ENCODE measurements at regions not wholly inside any gene's neighbourhood (a gene's known extent, or its start where the extent isn't known, plus 50 kb on each side); places are given as distances from the start of the nearest gene placed in this dataset.
"Not testable (repeated sequence)": the region's sequence is repeated elsewhere in the genome, so short reads cannot be mapped to it uniquely, and the experiment has no call there.

DNA sequence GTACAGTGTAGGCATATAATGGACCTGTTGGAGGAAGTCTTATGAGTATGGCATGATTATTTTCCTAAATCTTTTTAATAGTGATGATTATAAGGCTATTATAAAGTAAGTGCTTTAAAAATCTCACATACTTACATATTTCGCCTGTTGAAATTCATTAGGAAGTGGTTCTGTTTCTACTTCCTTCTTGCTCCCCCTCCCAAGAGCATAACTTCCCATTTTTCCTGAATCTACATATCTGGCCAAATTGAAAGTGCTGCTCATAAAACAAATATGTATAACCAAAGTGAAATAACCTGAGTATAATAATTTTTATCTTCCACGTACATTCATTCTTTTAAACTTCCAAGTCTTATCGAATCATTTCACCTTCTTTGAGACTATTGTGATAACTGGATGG, 455.6 kb upstream of the SEL1L start:
- Histone ChIP-seq H3K4me1 (ENCODE audit: control insufficient read depth, insufficient read depth, low read length) (no peaks in the 10 kb centered on the region), H3K27me3 (ENCODE audit: control insufficient read depth, insufficient read depth, low read length) (no peaks in the 10 kb centered on the region), H3K36me3 (ENCODE audit: control insufficient read depth, insufficient read depth, low read length) (no peaks in the 10 kb centered on the region), H3K27ac (ENCODE audit: low read depth, low read length) (no peak overlapping the region), H3K4me3 (ENCODE audit: low read length) (no peak overlapping the region), H3K9ac (ENCODE audit: low read length) (no peak overlapping the region)

DNA sequence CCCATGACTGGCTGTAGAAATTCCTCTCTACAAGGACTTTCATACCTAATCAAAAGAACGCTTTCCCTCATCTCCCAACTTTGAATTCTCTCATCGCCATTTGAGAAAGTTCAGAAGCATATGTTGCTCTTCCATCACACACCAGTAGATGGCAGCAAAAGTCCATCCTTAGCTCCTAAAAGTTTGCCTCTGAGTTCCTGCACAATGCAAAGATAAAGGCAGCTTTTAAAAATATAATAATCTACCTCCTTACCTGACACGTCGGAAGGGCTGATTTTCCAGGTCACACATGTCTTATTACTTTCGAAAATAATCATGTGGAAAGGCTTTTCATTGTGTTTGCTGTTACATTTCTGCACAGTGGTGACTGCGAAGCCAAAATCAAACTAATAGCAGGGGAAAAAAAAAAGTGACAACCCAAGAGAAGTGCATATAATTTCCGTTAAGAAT, 456.7 kb upstream of the SEL1L start:
- H3K27ac ChIP-seq (ENCODE audit: low read depth, low read length) = no peak overlapping the region
- H3K9ac ChIP-seq (ENCODE audit: low read length) = no peak overlapping the region
- H3K27me3 ChIP-seq (ENCODE audit: control insufficient read depth, insufficient read depth, low read length) = no peaks in the 10 kb centered on the region
- H3K36me3 ChIP-seq (ENCODE audit: control insufficient read depth, insufficient read depth, low read length) = no peaks in the 10 kb centered on the region
- H3K4me1 ChIP-seq (ENCODE audit: control insufficient read depth, insufficient read depth, low read length) = no peaks in the 10 kb centered on the region
- H3K4me3 ChIP-seq (ENCODE audit: low read length) = no peak overlapping the region

DNA sequence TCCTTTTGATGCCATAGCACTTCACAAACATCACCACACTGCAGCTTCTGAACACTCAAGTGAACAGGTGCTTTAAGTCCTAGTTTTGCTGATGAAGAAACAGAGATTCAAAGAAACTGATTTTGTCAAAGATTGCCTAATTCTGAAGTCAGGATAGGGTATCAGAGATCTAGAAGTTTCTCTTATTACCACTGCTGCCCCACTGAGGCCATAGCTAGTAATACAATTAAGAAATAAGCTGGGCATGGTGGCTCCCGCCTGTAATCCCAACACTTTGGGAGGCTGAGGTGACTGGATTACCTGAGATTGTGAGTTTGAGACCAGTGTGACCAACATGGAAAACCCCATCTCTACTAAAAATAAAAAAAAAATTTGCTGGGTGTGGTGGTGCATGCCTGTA, 458.3 kb upstream of the SEL1L start:
- Histone ChIP-seq H3K9ac (ENCODE audit: low read length) (no peak overlapping the region), H3K4me1 (ENCODE audit: control insufficient read depth, insufficient read depth, low read length) (no peaks in the 10 kb centered on the region), H3K4me3 (ENCODE audit: low read length) (no peak overlapping the region), H3K36me3 (ENCODE audit: control insufficient read depth, insufficient read depth, low read length) (no peaks in the 10 kb centered on the region), H3K27ac (ENCODE audit: low read depth, low read length) (no peak overlapping the region), H3K27me3 (ENCODE audit: control insufficient read depth, insufficient read depth, low read length) (no peaks in the 10 kb centered on the region)

DNA sequence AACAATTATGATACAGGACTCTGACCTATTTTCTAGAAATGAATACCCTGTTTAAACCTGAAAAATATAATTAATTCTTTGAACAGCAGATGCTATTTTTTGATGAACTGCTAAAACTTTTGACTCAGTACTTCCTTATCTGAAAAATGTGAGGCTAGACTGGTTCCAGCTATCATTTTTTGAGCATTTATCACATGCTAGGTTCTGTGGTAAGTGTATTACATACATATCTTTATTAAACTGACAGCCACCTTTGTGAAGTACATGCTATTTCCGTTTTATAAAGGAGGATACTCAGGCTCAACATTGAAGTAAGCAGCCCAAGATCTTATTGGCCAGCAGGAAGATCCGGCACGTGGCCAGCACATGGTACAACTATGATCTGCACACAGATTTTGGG, 459.8 kb upstream of the SEL1L start:
- H3K9ac ChIP-seq (ENCODE audit: low read length) = no peak overlapping the region
- H3K4me1 ChIP-seq (ENCODE audit: control insufficient read depth, insufficient read depth, low read length) = no peaks in the 10 kb centered on the region
- no peaks in the 10 kb centered on the region for H3K27me3 ChIP-seq (ENCODE audit: control insufficient read depth, insufficient read depth, low read length)
- H3K36me3 ChIP-seq (ENCODE audit: control insufficient read depth, insufficient read depth, low read length) = no peaks in the 10 kb centered on the region
- H3K27ac ChIP-seq (ENCODE audit: low read depth, low read length) = no peak overlapping the region
- H3K4me3 ChIP-seq (ENCODE audit: low read length) = no peak overlapping the region

DNA sequence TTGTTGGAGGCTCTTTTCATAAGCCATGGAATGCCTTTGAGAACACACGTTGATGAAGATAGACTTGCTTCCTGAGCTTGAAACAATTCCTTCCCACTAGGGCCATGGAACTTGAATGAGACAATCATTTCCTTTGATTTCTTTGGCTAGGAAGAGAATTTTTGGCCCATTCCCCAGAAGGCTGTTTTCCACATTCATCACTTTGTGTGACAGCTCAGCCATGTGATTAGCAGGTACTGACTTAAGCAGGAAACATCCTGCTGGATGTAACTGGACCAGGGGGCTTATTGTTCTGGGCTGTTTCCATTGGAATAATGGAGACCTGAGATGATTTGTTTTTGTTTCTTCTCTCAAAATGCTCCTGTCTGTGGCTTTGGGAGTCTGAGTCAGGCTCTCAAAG, 469.8 kb upstream of the SEL1L start:
- no peaks in the 10 kb centered on the region for H3K36me3 ChIP-seq (ENCODE audit: control insufficient read depth, insufficient read depth, low read length)
- H3K27ac ChIP-seq (ENCODE audit: low read depth, low read length) = no peak overlapping the region

DNA sequence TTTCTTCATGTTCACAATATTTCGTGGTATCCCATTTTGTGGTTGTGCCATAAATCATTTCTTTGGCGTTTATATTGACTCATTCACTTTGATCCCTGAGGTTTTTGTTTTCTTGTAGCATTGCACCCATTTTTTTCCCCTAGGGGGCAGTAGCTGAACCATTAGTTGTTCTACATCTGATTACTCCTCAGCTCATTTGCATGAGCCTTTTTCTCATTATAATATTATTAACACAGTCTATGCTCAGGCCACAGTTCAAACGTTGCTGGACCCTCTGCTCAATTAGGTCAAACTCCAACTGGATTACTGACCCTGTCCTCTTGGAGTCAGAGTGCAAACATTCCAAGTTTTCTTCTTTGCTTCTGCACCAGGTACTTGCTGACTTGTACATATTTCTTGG, 475.4 kb upstream of the SEL1L start:
- Histone ChIP-seq H3K4me1 (ENCODE audit: control insufficient read depth, insufficient read depth, low read length) (no peaks in the 10 kb centered on the region), H3K27ac (ENCODE audit: low read depth, low read length) (no peak overlapping the region), H3K27me3 (ENCODE audit: control insufficient read depth, insufficient read depth, low read length) (no peaks in the 10 kb centered on the region), H3K9ac (ENCODE audit: low read length) (no peak overlapping the region), H3K4me3 (ENCODE audit: low read length) (no peak overlapping the region), H3K36me3 (ENCODE audit: control insufficient read depth, insufficient read depth, low read length) (no peaks in the 10 kb centered on the region)

More for the DNA sequence above, 469.8 kb upstream of the SEL1L start:
- no peak overlapping the region for H3K9ac ChIP-seq (ENCODE audit: low read length)
- H3K4me1 ChIP-seq (ENCODE audit: control insufficient read depth, insufficient read depth, low read length) = no peaks in the 10 kb centered on the region
- H3K4me3 ChIP-seq (ENCODE audit: low read length) = no peak overlapping the region
- H3K27me3 ChIP-seq (ENCODE audit: control insufficient read depth, insufficient read depth, low read length) = no peaks in the 10 kb centered on the region

DNA sequence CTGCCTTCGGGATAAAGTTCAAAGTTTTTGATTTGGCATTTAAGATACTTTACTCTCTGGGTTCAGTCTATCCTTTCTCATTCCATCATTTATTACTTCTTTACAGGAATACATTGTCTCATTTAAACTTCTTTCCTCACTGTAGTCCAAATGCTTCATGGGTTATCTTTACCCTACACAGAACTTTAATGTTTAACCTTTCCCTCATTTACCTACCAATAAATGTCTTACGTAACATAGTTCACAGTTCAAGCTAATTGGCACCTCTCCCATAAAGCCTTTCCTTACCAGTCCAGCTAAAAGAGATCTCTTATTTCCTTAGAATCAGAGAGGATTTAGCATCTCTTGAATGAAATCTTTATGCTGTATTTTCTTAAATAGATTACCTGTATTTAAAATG, 476.3 kb upstream of the SEL1L start:
- Histone ChIP-seq H3K4me3 (ENCODE audit: low read length) (no peak overlapping the region), H3K36me3 (ENCODE audit: control insufficient read depth, insufficient read depth, low read length) (no peaks in the 10 kb centered on the region), H3K4me1 (ENCODE audit: control insufficient read depth, insufficient read depth, low read length) (no peaks in the 10 kb centered on the region), H3K9ac (ENCODE audit: low read length) (no peak overlapping the region), H3K27me3 (ENCODE audit: control insufficient read depth, insufficient read depth, low read length) (no peaks in the 10 kb centered on the region), H3K27ac (ENCODE audit: low read depth, low read length) (no peak overlapping the region)

DNA sequence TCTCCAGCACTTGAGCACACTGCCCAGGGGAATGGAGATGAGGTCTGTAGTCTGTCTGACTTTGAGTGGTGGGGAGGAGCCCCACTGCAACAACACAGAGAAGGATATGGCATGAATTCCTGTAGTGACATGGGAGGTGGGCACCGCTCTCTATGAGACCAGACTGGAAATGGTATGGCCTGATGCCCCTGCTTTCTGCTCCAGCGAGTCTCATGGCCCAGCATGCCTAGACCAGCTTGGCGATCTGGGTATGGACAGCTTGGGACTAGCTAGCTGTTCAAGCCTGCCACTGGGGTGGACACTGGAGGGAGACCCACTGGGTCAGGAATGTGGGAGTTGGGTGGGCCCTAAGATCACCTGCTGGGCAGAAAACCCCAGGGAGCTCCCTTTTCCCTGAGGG, 477.8 kb upstream of the SEL1L start:
- Histone ChIP-seq H3K36me3 (ENCODE audit: control insufficient read depth, insufficient read depth, low read length) (no peaks in the 10 kb centered on the region), H3K27ac (ENCODE audit: low read depth, low read length) (no peak overlapping the region), H3K4me1 (ENCODE audit: control insufficient read depth, insufficient read depth, low read length) (no peaks in the 10 kb centered on the region), H3K9ac (ENCODE audit: low read length) (no peak overlapping the region), H3K27me3 (ENCODE audit: control insufficient read depth, insufficient read depth, low read length) (no peaks in the 10 kb centered on the region), H3K4me3 (ENCODE audit: low read length) (no peak overlapping the region)

DNA sequence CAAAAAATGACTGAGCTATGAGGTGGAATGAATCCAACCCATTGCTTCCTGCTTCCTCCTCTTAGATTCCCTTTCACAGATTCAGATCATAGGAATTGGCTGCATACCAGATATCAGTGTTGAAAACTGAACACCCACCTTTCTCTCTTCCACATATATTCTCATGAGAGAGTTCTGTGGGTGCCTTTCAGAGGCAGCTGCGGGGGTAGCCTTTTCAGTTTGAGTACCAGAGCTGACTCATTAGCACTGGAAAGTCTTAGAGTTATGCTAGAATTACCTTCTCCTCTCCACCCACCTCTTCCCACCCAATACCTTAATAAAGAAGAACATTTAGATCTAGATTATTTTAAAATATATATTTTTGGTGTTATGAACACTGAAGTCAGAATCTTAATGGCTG, 495.4 kb upstream of the SEL1L start:
- Histone ChIP-seq H3K4me1 (ENCODE audit: control insufficient read depth, insufficient read depth, low read length) (no peaks in the 10 kb centered on the region), H3K9ac (ENCODE audit: low read length) (no peak overlapping the region)

DNA sequence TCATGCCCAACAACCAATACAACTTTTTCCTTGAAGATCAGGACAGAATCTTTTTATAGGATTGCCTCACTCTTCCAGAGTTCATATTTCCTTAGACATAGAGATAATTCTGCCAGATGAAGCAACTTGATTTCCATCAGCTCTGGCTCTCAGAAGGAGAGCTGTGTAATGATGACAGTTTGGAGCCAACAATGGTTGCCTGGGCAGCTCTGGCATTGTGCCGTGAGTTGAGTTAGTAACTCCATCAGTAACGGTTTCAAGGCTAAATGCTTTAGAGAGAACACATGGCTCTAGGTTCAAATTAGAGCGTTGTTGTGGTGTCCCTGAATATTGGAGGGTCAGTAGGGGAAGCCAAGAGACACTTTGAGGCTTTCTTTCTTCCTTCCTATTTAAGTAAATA, 501.7 kb upstream of the SEL1L start:
- no peak overlapping the region for H3K9ac ChIP-seq (ENCODE audit: low read length)
- no peak overlapping the region for H3K4me3 ChIP-seq (ENCODE audit: low read length)
- H3K27ac ChIP-seq (ENCODE audit: low read depth, low read length) = no peak overlapping the region
- H3K27me3 ChIP-seq (ENCODE audit: control insufficient read depth, insufficient read depth, low read length) = no peaks in the 10 kb centered on the region
- H3K4me1 ChIP-seq (ENCODE audit: control insufficient read depth, insufficient read depth, low read length) = no peaks in the 10 kb centered on the region
- no peaks in the 10 kb centered on the region for H3K36me3 ChIP-seq (ENCODE audit: control insufficient read depth, insufficient read depth, low read length)

More for the DNA sequence above, 495.4 kb upstream of the SEL1L start:
- Histone ChIP-seq H3K4me3 (ENCODE audit: low read length) (no peak overlapping the region), H3K36me3 (ENCODE audit: control insufficient read depth, insufficient read depth, low read length) (no peaks in the 10 kb centered on the region), H3K27me3 (ENCODE audit: control insufficient read depth, insufficient read depth, low read length) (no peaks in the 10 kb centered on the region), H3K27ac (ENCODE audit: low read depth, low read length) (no peak overlapping the region)

DNA sequence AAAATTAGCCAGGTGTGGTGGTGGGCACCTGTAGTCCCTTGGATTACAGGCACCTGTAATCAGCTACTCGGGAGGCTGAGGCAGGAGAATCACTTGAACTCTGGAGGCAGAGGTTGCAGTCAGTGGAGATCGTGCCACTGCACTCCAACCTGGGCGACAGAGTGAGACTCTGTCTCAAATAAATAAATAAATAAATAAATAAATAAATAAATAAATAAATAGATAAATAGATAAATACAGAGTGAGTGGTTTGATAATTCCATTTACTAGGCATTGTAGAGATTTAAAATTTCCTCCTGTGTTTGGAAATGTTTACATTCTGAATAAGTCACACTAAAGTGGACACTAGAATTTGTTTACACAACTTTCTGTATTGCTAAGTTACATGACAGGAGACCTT, 504.4 kb upstream of the SEL1L start:
- H3K4me1 ChIP-seq (ENCODE audit: control insufficient read depth, insufficient read depth, low read length); H3K36me3 ChIP-seq (ENCODE audit: control insufficient read depth, insufficient read depth, low read length); H3K4me3 ChIP-seq (ENCODE audit: low read length); H3K27ac ChIP-seq (ENCODE audit: low read depth, low read length); H3K9ac ChIP-seq (ENCODE audit: low read length); H3K27me3 ChIP-seq (ENCODE audit: control insufficient read depth, insufficient read depth, low read length): not testable (repeated sequence)

DNA sequence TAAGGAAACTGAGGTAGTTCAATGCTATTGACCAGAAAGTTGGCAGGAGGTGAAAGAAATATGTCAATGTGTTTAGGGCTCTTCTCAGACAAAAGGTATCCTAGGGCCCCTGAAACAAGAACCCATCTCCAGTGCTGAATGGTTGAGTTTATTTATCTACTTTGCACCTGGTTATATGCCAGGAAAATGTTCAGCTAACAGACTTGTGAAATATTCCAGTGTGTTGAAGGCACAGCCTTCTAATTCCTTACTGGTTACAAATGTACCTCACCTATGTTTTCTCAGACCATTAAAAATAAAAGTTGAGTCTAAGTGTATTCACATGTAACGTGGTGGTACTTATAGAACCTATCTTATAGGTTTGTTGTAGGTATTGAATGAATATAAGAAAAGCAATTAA, 511.7 kb upstream of the SEL1L start:
- H3K36me3 ChIP-seq (ENCODE audit: control insufficient read depth, insufficient read depth, low read length) = no peaks in the 10 kb centered on the region
- H3K4me3 ChIP-seq (ENCODE audit: low read length) = no peak overlapping the region
- H3K9ac ChIP-seq (ENCODE audit: low read length) = no peak overlapping the region
- no peak overlapping the region for H3K27ac ChIP-seq (ENCODE audit: low read depth, low read length)
- H3K4me1 ChIP-seq (ENCODE audit: control insufficient read depth, insufficient read depth, low read length) = no peaks in the 10 kb centered on the region
- no peaks in the 10 kb centered on the region for H3K27me3 ChIP-seq (ENCODE audit: control insufficient read depth, insufficient read depth, low read length)

DNA sequence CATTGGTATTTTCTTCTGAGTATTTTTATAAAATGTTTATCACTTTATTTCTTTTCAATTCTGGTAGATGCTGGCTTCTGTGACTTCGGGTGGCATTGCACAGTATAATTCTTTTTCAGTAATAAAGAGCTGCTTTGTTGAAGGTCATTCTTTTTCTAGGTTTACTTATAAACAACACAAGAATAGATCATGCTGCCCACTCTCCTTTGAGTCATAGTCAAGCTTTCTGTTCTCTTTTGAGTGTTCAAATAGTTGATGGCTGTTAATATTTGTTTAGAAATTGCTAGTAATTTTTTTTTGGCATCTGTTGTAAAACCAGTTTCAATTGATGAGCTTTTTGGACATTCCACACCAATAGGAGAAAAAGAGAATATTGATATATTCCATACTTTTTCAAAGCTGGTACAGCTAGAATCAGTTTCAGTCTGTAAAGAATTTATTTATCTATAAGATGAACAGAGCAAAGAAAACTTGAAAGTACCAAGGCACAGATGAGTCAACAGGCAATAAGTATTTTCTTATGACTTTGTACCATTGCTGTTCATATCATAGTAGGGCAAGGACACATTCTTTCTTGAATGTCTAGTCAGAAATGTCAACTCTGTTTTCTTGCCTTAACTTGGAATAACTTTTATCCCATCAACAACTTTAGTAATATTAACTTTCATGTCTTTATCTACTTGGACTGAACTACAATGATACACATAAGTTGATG, 513.0 kb upstream of the SEL1L start:
- no peaks in the 10 kb centered on the region for H3K27me3 ChIP-seq (ENCODE audit: control insufficient read depth, insufficient read depth, low read length)
- H3K9ac ChIP-seq (ENCODE audit: low read length) = no peak overlapping the region
- H3K36me3 ChIP-seq (ENCODE audit: control insufficient read depth, insufficient read depth, low read length) = no peaks in the 10 kb centered on the region
- no peak overlapping the region for H3K27ac ChIP-seq (ENCODE audit: low read depth, low read length)
- H3K4me1 ChIP-seq (ENCODE audit: control insufficient read depth, insufficient read depth, low read length) = no peaks in the 10 kb centered on the region
- H3K4me3 ChIP-seq (ENCODE audit: low read length) = no peak overlapping the region

All from rectal smooth muscle tissue (tissue), 1 donor.